ENCODE measurements at regions not wholly inside any gene's neighbourhood (a gene's known extent, or its start where the extent isn't known, plus 50 kb on each side); places are given as distances from the start of the nearest gene placed in this dataset.

DNA sequence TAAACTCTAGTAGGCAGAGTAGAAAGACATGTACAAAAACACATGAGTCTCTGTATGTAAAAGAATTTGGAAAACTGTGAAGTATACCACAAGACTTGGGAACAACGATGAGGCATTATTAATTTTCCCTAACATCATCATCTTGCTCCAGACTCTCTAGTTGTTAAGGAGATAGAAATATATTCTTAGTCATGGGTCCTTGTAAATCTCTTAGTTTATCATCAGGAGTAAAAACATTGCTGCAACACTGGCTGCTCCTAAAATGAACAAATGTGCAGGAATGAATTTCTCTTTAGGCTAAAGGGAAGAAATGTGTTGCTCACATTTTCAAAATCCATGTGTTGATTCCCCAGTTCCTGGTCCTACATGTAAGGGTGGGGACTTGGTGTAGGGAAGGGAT lies 384.6 kb downstream of the STIM2 start:
- Histone ChIP-seq H3K4me2 (ENCODE audit: low read length) (no peak overlapping the region), H3K27ac (ENCODE audit: low read depth, low read length) (no peak overlapping the region), H4K20me1 (ENCODE audit: control insufficient read depth, insufficient read depth, low read depth, low read length) (no peaks in the 10 kb centered on the region), H3K4me3 (ENCODE audit: low read length) (no peak overlapping the region), H3K9me3 (ENCODE audit: control insufficient read depth, insufficient read depth, low read length) (no peaks in the 10 kb centered on the region), H3K36me3 (ENCODE audit: control insufficient read depth, low read length) (no peaks in the 10 kb centered on the region), H3K4me1 (ENCODE audit: control insufficient read depth, low read length) (no peaks in the 10 kb centered on the region), H3K27me3 (ENCODE audit: control insufficient read depth, low read length) (no peaks in the 10 kb centered on the region), H3K79me2 (ENCODE audit: control insufficient read depth, low read length) (no peaks in the 10 kb centered on the region), H3K9me2 (replicated peaks; ENCODE audit: control insufficient read depth, low read length) (no peaks in the 10 kb centered on the region), H3F3A (ENCODE audit: control insufficient read depth, insufficient read depth) (no peaks in the 10 kb centered on the region)
- TF ChIP-seq, protein P1, sequence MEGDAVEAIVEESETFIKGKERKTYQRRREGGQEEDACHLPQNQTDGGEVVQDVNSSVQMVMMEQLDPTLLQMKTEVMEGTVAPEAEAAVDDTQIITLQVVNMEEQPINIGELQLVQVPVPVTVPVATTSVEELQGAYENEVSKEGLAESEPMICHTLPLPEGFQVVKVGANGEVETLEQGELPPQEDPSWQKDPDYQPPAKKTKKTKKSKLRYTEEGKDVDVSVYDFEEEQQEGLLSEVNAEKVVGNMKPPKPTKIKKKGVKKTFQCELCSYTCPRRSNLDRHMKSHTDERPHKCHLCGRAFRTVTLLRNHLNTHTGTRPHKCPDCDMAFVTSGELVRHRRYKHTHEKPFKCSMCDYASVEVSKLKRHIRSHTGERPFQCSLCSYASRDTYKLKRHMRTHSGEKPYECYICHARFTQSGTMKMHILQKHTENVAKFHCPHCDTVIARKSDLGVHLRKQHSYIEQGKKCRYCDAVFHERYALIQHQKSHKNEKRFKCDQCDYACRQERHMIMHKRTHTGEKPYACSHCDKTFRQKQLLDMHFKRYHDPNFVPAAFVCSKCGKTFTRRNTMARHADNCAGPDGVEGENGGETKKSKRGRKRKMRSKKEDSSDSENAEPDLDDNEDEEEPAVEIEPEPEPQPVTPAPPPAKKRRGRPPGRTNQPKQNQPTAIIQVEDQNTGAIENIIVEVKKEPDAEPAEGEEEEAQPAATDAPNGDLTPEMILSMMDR (IDR thresholded peaks at IDR 0.05; ENCODE audit: low read depth, low read length, poor library complexity, severe bottlenecking): no peak
- no peak for TF ChIP-seq EZH2phosphoT487 (IDR thresholded peaks at IDR 0.05; ENCODE audit: borderline replicate concordance, low read length)

- H3F3A ChIP-seq (ENCODE audit: control insufficient read depth, insufficient read depth): no peaks in the 10 kb centered on the region
- no peaks in the 10 kb centered on the region for H3K9me3 ChIP-seq (ENCODE audit: control insufficient read depth, insufficient read depth, low read length)
- H3K4me1 ChIP-seq (ENCODE audit: control insufficient read depth, low read length): no peaks in the 10 kb centered on the region
- no peaks in the 10 kb centered on the region for H3K9me2 ChIP-seq (replicated peaks; ENCODE audit: control insufficient read depth, low read length)
- no peaks in the 10 kb centered on the region for H4K20me1 ChIP-seq (ENCODE audit: control insufficient read depth, insufficient read depth, low read depth, low read length)
- no peaks in the 10 kb centered on the region for H3K27me3 ChIP-seq (ENCODE audit: control insufficient read depth, low read length)
- H3K79me2 ChIP-seq (ENCODE audit: control insufficient read depth, low read length): no peaks in the 10 kb centered on the region
- no peak for TF ChIP-seq EZH2phosphoT487 (IDR thresholded peaks at IDR 0.05; ENCODE audit: borderline replicate concordance, low read length)
- TF ChIP-seq, protein P1 (IDR thresholded peaks at IDR 0.05; ENCODE audit: low read depth, low read length, poor library complexity, severe bottlenecking): no peak
- no peak overlapping the region for H3K27ac ChIP-seq (ENCODE audit: low read depth, low read length)
- H3K4me3 ChIP-seq (ENCODE audit: low read length): no peak overlapping the region
- no peak overlapping the region for H3K4me2 ChIP-seq (ENCODE audit: low read length)
- no peaks in the 10 kb centered on the region for H3K36me3 ChIP-seq (ENCODE audit: control insufficient read depth, low read length)
These were observed 388.2 kb downstream of the STIM2 start for GRCh38 chr4:27248829-27249228.

DNA sequence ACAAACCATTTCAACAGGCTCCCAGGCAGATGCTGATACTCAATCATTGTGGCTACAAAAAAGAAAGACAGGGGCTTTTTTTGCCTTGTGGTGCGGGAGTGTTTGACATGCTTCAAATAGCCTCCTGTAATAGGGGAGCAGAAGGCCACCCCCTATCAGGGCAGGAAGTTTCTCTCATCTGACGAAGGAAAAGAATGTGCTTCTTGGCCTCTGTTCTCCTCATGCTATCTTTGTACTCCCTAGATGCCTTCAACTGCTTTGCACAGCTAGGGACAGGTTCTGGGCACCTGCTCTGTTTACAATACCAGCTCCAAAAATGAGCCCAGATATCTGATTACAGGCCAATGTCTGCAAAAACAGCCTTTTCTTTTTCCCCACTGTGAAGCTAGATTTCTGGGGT lies 391.1 kb downstream of the STIM2 start:
- Histone ChIP-seq H3K4me3 (ENCODE audit: low read length) (no peak overlapping the region), H3K4me2 (ENCODE audit: low read length) (no peak overlapping the region)

More for the DNA sequence above, 391.1 kb downstream of the STIM2 start:
- no peaks in the 10 kb centered on the region for H3K27me3 ChIP-seq (ENCODE audit: control insufficient read depth, low read length)
- no peaks in the 10 kb centered on the region for H3K4me1 ChIP-seq (ENCODE audit: control insufficient read depth, low read length)
- no peaks in the 10 kb centered on the region for H3K9me2 ChIP-seq (replicated peaks; ENCODE audit: control insufficient read depth, low read length)
- no peaks in the 10 kb centered on the region for H3K36me3 ChIP-seq (ENCODE audit: control insufficient read depth, low read length)
- no peaks in the 10 kb centered on the region for H4K20me1 ChIP-seq (ENCODE audit: control insufficient read depth, insufficient read depth, low read depth, low read length)
- H3K9me3 ChIP-seq (ENCODE audit: control insufficient read depth, insufficient read depth, low read length): no peaks in the 10 kb centered on the region
- H3K27ac ChIP-seq (ENCODE audit: low read depth, low read length): no peak overlapping the region
- no peaks in the 10 kb centered on the region for H3K79me2 ChIP-seq (ENCODE audit: control insufficient read depth, low read length)
- TF ChIP-seq, protein P1 (IDR thresholded peaks at IDR 0.05; ENCODE audit: low read depth, low read length, poor library complexity, severe bottlenecking): no peak
- TF ChIP-seq EZH2phosphoT487 (IDR thresholded peaks at IDR 0.05; ENCODE audit: borderline replicate concordance, low read length): no peak
- H3F3A ChIP-seq (ENCODE audit: control insufficient read depth, insufficient read depth): no peaks in the 10 kb centered on the region

Measured in DOHH2 (cell line).